ENCODE measurements at regions not wholly inside any gene's neighbourhood (a gene's known extent, or its start where the extent isn't known, plus 50 kb on each side); places are given as distances from the start of the nearest gene placed in this dataset.
"Not testable (repeated sequence)": the region's sequence is repeated elsewhere in the genome, so short reads cannot be mapped to it uniquely, and the experiment has no call there.

- no peak for DNase-seq
Measured at GRCh38 chr22:46026899-46027210, 49.9 kb upstream of the WNT7B start.

GRCh38 chr22:46027211-46028105 is 50.5 kb upstream of the WNT7B start:
- DNase-seq = no peak

GRCh38 chr22:46028106-46028991 is 51.4 kb upstream of the WNT7B start:
- no peak for DNase-seq

- no peak for DNase-seq
Measured at GRCh38 chr22:46029036-46029435, 52.1 kb upstream of the WNT7B start.

GRCh38 chr22:46029574-46030200 is 52.7 kb upstream of the WNT7B start:
- DNase-seq = no peak

- DNase-seq = no peak
Measured at GRCh38 chr22:46030231-46030880, 53.4 kb upstream of the WNT7B start.

- no peak for DNase-seq
Measured at GRCh38 chr22:46031066-46031465, 54.1 kb upstream of the WNT7B start.

GRCh38 chr22:46031557-46031956 is 54.6 kb upstream of the WNT7B start:
- no peak for DNase-seq

GRCh38 chr22:46031965-46032851 is 55.2 kb upstream of the WNT7B start:
- no peak for DNase-seq

GRCh38 chr22:46033256-46034200 is 56.6 kb upstream of the WNT7B start:
- DNase-seq = no peak

- not testable (repeated sequence) for DNase-seq
Measured at GRCh38 chr22:46034480-46034879, 57.5 kb upstream of the WNT7B start.

GRCh38 chr22:46035380-46035741 is 58.4 kb upstream of the WNT7B start:
- no peak for DNase-seq

- DNase-seq = peak; percentile 100
Measured at GRCh38 chr22:46035742-46036557, 59.0 kb upstream of the WNT7B start.

GRCh38 chr22:46036558-46037408 is 59.8 kb upstream of the WNT7B start:
- peak; percentile 56 for DNase-seq

GRCh38 chr22:46038174-46038487 is 61.2 kb upstream of the WNT7B start:
- no peak for DNase-seq

- no peak for DNase-seq
Measured at GRCh38 chr22:46038516-46039430, 61.8 kb upstream of the WNT7B start.

- no peak for DNase-seq
Measured at GRCh38 chr22:46039535-46039934, 62.6 kb upstream of the WNT7B start.
